ENCODE measurements at regions not wholly inside any gene's neighbourhood (a gene's known extent, or its start where the extent isn't known, plus 50 kb on each side); places are given as distances from the start of the nearest gene placed in this dataset.

DNA sequence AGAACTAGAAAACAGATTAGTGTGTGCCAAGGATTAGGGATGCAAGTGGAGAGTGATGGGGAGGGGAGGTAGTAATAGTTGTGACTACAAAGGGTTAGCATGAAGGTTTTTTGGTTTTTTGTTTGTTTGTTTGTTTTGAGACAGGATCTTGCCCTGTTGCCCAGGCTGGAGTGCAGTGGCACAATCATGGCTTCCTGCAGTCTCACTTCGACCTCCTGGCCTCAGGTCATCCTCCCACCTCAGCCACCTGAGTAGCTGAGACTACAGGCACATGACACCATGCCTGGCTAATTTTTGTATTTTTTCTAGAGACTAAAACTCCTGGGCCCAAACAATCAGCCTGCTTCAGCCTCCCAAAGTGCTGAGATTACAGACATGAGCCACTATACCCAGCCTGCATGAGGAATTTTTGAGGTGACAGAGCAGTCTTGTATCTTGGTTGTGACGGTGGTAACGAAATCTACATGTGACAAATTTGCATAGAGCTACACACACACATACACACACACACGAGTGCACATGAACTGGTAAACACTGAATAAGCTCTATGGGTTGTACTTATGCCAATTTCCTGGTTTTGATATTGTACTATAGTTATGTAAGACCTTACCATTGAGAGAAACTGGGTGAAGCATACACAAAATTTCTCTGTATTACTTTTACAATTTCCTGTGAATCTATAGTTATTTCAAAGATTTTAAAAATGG lies 59.6 kb upstream of the TOM1L1 start:
- in situ Hi-C loops (cut with MboI), result no loop called here
- ATAC-seq (no peak), FAIRE-seq (no peak)

More for the DNA sequence above, 59.6 kb upstream of the TOM1L1 start:
- Histone ChIP-seq H3K79me2 (ENCODE audit: control insufficient read depth, insufficient read depth, low read length) (no peaks in the 10 kb centered on the region), H3K4me2 (ENCODE audit: control insufficient read depth, insufficient read depth) (no peak overlapping the region), H3K9ac (ENCODE audit: control insufficient read depth, insufficient read depth, low read length) (no peak overlapping the region), H3K27ac (ENCODE audit: control insufficient read depth, insufficient read depth) (no peak overlapping the region), H2AFZ (ENCODE audit: control insufficient read depth, low read depth, low read length) (no peak overlapping the region), H3K9me3 (replicated peaks; ENCODE audit: control insufficient read depth, insufficient read depth, low read length) (no peaks in the 10 kb centered on the region; the same call in 2 of the 3 replicates), H3K36me3 (ENCODE audit: control insufficient read depth in 2 of 2, insufficient read depth in 2 of 2, low read length in 1 of 2) (no peaks in the 10 kb centered on the region), H3K4me1 (ENCODE audit: control insufficient read depth, insufficient read depth, low read length) (no peaks in the 10 kb centered on the region), H4K20me1 (ENCODE audit: control insufficient read depth, insufficient read depth) (no peaks in the 10 kb centered on the region), H3K4me3 (no peak overlapping the region), H3K27me3 (replicated peaks in 1 of 2; ENCODE audit: control insufficient read depth in 2 of 2, insufficient read depth in 2 of 2, low read length in 1 of 2) (no peaks in the 10 kb centered on the region)
- ChIA-PET POLR2A (no interaction called here), CTCF (no interaction called here), SMC1A (ENCODE audit: uncharacterized antibody, unreplicated experiment) (no interaction called here), RAD21 (ENCODE audit: unreplicated experiment) (interaction anchor here (0.6 kb wide), 1 partner anchor 1117 kb away, joined by 3 read pairs; no protein-coding TSS in a partner anchor)
- WGBS (ENCODE audit: insufficient coverage, insufficient replicate concordance, low lambda C conversion rate, missing lambda C conversion rate), result 0% methylated on average over 4 of the region's 4 CpGs
- no TSS peak for BruUV-seq (replicated peaks)
- intact Hi-C loops (cut with micrococcal nuclease; ENCODE audit: unreplicated experiment), result no loop called here
- no peak for DNase-seq (ENCODE audit: low read depth, low spot score)
- TF ChIP-seq STAT3 (IDR thresholded peaks at IDR 0.05; ENCODE audit: low read depth, low read length), result no peak
- no peak for TF ChIP-seq NRF1 (conservative IDR thresholded peaks at IDR 0.05; ENCODE audit: low read depth, low read length)
- no peak for TF ChIP-seq JUND (IDR thresholded peaks at IDR 0.05; ENCODE audit: low read depth, low read length)
- no peak for TF ChIP-seq WRNIP1 (IDR thresholded peaks at IDR 0.05; ENCODE audit: borderline replicate concordance, low read depth, low read length)
- TF ChIP-seq, protein P1, sequence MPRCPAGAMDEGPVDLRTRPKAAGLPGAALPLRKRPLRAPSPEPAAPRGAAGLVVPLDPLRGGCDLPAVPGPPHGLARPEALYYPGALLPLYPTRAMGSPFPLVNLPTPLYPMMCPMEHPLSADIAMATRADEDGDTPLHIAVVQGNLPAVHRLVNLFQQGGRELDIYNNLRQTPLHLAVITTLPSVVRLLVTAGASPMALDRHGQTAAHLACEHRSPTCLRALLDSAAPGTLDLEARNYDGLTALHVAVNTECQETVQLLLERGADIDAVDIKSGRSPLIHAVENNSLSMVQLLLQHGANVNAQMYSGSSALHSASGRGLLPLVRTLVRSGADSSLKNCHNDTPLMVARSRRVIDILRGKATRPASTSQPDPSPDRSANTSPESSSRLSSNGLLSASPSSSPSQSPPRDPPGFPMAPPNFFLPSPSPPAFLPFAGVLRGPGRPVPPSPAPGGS (IDR thresholded peaks at IDR 0.05; ENCODE audit: borderline replicate concordance, insufficient read depth, low read depth, low read length, poor library complexity, severe bottlenecking), result no peak
- no peak for TF ChIP-seq SP1 (IDR thresholded peaks at IDR 0.05; ENCODE audit: low read depth, low read length)
- TF ChIP-seq, protein P2, sequence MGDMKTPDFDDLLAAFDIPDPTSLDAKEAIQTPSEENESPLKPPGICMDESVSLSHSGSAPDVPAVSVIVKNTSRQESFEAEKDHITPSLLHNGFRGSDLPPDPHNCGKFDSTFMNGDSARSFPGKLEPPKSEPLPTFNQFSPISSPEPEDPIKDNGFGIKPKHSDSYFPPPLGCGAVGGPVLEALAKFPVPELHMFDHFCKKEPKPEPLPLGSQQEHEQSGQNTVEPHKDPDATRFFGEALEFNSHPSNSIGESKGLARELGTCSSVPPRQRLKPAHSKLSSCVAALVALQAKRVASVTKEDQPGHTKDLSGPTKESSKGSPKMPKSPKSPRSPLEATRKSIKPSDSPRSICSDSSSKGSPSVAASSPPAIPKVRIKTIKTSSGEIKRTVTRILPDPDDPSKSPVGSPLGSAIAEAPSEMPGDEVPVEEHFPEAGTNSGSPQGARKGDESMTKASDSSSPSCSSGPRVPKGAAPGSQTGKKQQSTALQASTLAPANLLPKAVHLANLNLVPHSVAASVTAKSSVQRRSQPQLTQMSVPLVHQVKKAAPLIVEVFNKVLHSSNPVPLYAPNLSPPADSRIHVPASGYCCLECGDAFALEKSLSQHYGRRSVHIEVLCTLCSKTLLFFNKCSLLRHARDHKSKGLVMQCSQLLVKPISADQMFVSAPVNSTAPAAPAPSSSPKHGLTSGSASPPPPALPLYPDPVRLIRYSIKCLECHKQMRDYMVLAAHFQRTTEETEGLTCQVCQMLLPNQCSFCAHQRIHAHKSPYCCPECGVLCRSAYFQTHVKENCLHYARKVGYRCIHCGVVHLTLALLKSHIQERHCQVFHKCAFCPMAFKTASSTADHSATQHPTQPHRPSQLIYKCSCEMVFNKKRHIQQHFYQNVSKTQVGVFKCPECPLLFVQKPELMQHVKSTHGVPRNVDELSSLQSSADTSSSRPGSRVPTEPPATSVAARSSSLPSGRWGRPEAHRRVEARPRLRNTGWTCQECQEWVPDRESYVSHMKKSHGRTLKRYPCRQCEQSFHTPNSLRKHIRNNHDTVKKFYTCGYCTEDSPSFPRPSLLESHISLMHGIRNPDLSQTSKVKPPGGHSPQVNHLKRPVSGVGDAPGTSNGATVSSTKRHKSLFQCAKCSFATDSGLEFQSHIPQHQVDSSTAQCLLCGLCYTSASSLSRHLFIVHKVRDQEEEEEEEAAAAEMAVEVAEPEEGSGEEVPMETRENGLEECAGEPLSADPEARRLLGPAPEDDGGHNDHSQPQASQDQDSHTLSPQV (IDR thresholded peaks at IDR 0.05), result no peak

Measured in GM12878 (cell line).